HCT116 (cell line): ENCODE measurements at regions not wholly inside any gene's neighbourhood (a gene's known extent, or its start where the extent isn't known, plus 50 kb on each side); places are given as distances from the start of the nearest gene placed in this dataset.

Experiments
- EZH2phosphoT487 ChIP-seq: fragments of 200-600 bp; IDR thresholded peaks from 2 replicates; pipeline ENCODE4 v1.6.1; 2018; ENCODE audit warnings: antibody characterized with exemption, borderline replicate concordance
- POLR2AphosphoS5 ChIP-seq: IDR thresholded peaks from 2 replicates; pipeline ENCODE4 v1.6.1; 2011; ENCODE audit warnings: mild to moderate bottlenecking, low read depth, low read length, moderate library complexity
- RAD21 ChIP-seq: IDR thresholded peaks from 2 replicates; pipeline ENCODE4 v1.6.1; 2012; ENCODE audit warnings: low read depth, mild to moderate bottlenecking
- TF ChIP-seq, protein P1 (sequence below), 3 experiments: fragments of 200-600 bp in 1 of 3; sonication (generic) in 1 of 3; IDR thresholded peaks in 2 of 3; conservative IDR thresholded peaks in 1 of 3; 2 replicates each; pipeline ENCODE4 v1.5.1; 2012 to 2017; ENCODE audit warnings: low read depth in 2 of 3, low read length in 2 of 3, antibody characterized with exemption in 1 of 3, borderline replicate concordance in 1 of 3, control low read depth in 1 of 3, mild to moderate bottlenecking in 1 of 3, mixed read lengths in 1 of 3, mixed run types in 1 of 3, moderate library complexity in 1 of 3; ENCODE audit not compliant: insufficient read depth in 1 of 3
- TF ChIP-seq, protein P2 (sequence below): IDR thresholded peaks from 2 replicates; pipeline ENCODE4 v1.6.1; 2012

DNA sequence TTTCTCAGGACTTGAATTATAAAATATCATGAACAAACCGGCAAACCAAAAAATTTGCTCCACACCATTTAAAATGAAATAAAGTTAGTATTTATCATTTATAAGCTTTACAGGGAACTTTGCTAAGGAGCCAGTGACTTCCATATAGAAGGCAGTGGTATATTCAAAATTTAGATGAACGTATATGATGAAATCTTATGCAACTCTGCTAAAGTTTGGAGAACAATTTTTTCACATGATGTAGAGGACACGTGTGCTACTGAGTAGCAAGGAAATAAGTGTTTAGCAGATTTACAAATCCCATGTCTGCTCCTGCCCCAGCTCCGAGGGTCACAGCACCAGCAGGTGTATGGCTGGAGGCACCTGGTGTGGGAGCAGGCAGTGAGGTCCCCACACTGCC is 70.8 kb upstream of the IFNG-AS1 start:
- TF ChIP-seq, protein P1, sequence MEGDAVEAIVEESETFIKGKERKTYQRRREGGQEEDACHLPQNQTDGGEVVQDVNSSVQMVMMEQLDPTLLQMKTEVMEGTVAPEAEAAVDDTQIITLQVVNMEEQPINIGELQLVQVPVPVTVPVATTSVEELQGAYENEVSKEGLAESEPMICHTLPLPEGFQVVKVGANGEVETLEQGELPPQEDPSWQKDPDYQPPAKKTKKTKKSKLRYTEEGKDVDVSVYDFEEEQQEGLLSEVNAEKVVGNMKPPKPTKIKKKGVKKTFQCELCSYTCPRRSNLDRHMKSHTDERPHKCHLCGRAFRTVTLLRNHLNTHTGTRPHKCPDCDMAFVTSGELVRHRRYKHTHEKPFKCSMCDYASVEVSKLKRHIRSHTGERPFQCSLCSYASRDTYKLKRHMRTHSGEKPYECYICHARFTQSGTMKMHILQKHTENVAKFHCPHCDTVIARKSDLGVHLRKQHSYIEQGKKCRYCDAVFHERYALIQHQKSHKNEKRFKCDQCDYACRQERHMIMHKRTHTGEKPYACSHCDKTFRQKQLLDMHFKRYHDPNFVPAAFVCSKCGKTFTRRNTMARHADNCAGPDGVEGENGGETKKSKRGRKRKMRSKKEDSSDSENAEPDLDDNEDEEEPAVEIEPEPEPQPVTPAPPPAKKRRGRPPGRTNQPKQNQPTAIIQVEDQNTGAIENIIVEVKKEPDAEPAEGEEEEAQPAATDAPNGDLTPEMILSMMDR (IDR thresholded peaks at IDR 0.05 in 2 of 3, conservative IDR thresholded peaks at IDR 0.05 in 1 of 3; ENCODE audit: borderline replicate concordance in 1 of 3, insufficient read depth in 1 of 3, low read depth in 2 of 3, low read length in 2 of 3) = no peak
- TF ChIP-seq POLR2AphosphoS5 (no peak), EZH2phosphoT487 (no peak), RAD21 (no peak)
- TF ChIP-seq, protein P2, sequence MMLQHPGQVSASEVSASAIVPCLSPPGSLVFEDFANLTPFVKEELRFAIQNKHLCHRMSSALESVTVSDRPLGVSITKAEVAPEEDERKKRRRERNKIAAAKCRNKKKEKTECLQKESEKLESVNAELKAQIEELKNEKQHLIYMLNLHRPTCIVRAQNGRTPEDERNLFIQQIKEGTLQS = no peak
